ENCODE measurements at regions not wholly inside any gene's neighbourhood (a gene's known extent, or its start where the extent isn't known, plus 50 kb on each side); places are given as distances from the start of the nearest gene placed in this dataset.

GRCh38 chr6:155630085-155630484 lies 174.4 kb upstream of the NOX3 start:
- TF ChIP-seq POLR2A (IDR thresholded peaks at IDR 0.05) (no peak), CTCF (IDR thresholded peaks at IDR 0.05) (no peak)
